ENCODE measurements at regions not wholly inside any gene's neighbourhood (a gene's known extent, or its start where the extent isn't known, plus 50 kb on each side); places are given as distances from the start of the nearest gene placed in this dataset.

- H4K91ac ChIP-seq (ENCODE audit: low read depth, low read length, poor library complexity): no peak overlapping the region
- H3K4me1 ChIP-seq (ENCODE audit: control insufficient read depth in 2 of 2, insufficient read depth in 1 of 2, low read depth in 1 of 2, low read length in 2 of 2): no peaks in the 10 kb centered on the region
- H4K8ac ChIP-seq (ENCODE audit: low read depth, low read length): no peak overlapping the region
- H2BK120ac ChIP-seq (ENCODE audit: low read depth, low read length): no peak overlapping the region
- H3K27me3 ChIP-seq (ENCODE audit: control insufficient read depth in 3 of 3, insufficient read depth in 3 of 3, low read depth in 1 of 3, low read length in 3 of 3): no peaks in the 10 kb centered on the region
- H3K4me2 ChIP-seq (ENCODE audit: insufficient read depth, low read length, poor library complexity, severe bottlenecking): no peak overlapping the region
- H2AK5ac ChIP-seq (ENCODE audit: low read depth, low read length): no peak overlapping the region
- H3K36me3 ChIP-seq (replicated peaks in 1 of 2; ENCODE audit: control insufficient read depth in 2 of 2, insufficient read depth in 2 of 2, low read length in 2 of 2): no peaks in the 10 kb centered on the region
- H3K18ac ChIP-seq (ENCODE audit: low read length): no peak overlapping the region
- H2BK5ac ChIP-seq (ENCODE audit: low read length): no peak overlapping the region
- H3K9ac ChIP-seq (ENCODE audit: low read depth, low read length, poor library complexity): no peak overlapping the region
- no peak overlapping the region for H3K23ac ChIP-seq (ENCODE audit: low read depth, low read length, poor library complexity)
- no peak overlapping the region for H3K27ac ChIP-seq (replicated peaks; ENCODE audit: low read length)
- H3K9me3 ChIP-seq (replicated peaks in 1 of 2; ENCODE audit: control insufficient read depth in 2 of 2, insufficient read depth in 1 of 2, low read depth in 1 of 2, low read length in 2 of 2): no peaks in the 10 kb centered on the region
- H3K79me1 ChIP-seq (ENCODE audit: low read depth, low read length): no peaks in the 10 kb centered on the region
- no peak overlapping the region for H3K4me3 ChIP-seq (ENCODE audit: low read length in 2 of 2)
- no peak overlapping the region for H3K4ac ChIP-seq (ENCODE audit: low read length)
- no peak overlapping the region for H2AFZ ChIP-seq (ENCODE audit: low read length)
- H3K14ac ChIP-seq (ENCODE audit: low read length): no peak overlapping the region
- no peak overlapping the region for H2BK12ac ChIP-seq (ENCODE audit: low read length)
- no CpG with 5 or more reads among the region's 3 CpGs for WGBS, 2 donors (ENCODE audit: extremely low coverage in 2 of 2, insufficient read length in 2 of 2, insufficient replicate concordance in 1 of 2)
- no peak for DNase-seq (ENCODE audit: low spot score)
- H2BK15ac ChIP-seq (ENCODE audit: low read length): no peak overlapping the region
Observed at GRCh38 chr10:58082248-58082647, 185.4 kb downstream of the IPMK start.

GRCh38 chr10:58081353-58081752 is 186.3 kb downstream of the IPMK start:
- Histone ChIP-seq H3K4me1 (ENCODE audit: control insufficient read depth in 2 of 2, insufficient read depth in 1 of 2, low read depth in 1 of 2, low read length in 2 of 2) (no peaks in the 10 kb centered on the region), H4K8ac (ENCODE audit: low read depth, low read length) (no peak overlapping the region), H3K18ac (ENCODE audit: low read length) (no peak overlapping the region), H4K91ac (ENCODE audit: low read depth, low read length, poor library complexity) (no peak overlapping the region), H3K79me1 (ENCODE audit: low read depth, low read length) (no peaks in the 10 kb centered on the region), H3K23ac (ENCODE audit: low read depth, low read length, poor library complexity) (no peak overlapping the region), H3K4me3 (ENCODE audit: low read length in 2 of 2) (no peak overlapping the region), H2AK5ac (ENCODE audit: low read depth, low read length) (no peak overlapping the region), H2BK5ac (ENCODE audit: low read length) (no peak overlapping the region), H3K27ac (replicated peaks; ENCODE audit: low read length) (no peak overlapping the region), H3K4ac (ENCODE audit: low read length) (no peak overlapping the region), H3K9me3 (replicated peaks in 1 of 2; ENCODE audit: control insufficient read depth in 2 of 2, insufficient read depth in 1 of 2, low read depth in 1 of 2, low read length in 2 of 2) (no peaks in the 10 kb centered on the region), H3K36me3 (replicated peaks in 1 of 2; ENCODE audit: control insufficient read depth in 2 of 2, insufficient read depth in 2 of 2, low read length in 2 of 2) (no peaks in the 10 kb centered on the region), H2BK120ac (ENCODE audit: low read depth, low read length) (no peak overlapping the region), H2BK12ac (ENCODE audit: low read length) (no peak overlapping the region), H2AFZ (ENCODE audit: low read length) (no peak overlapping the region), H3K14ac (ENCODE audit: low read length) (no peak overlapping the region), H3K27me3 (ENCODE audit: control insufficient read depth in 3 of 3, insufficient read depth in 3 of 3, low read depth in 1 of 3, low read length in 3 of 3) (no peaks in the 10 kb centered on the region), H2BK15ac (ENCODE audit: low read length) (no peak overlapping the region), H3K9ac (ENCODE audit: low read depth, low read length, poor library complexity) (no peak overlapping the region), H3K4me2 (ENCODE audit: insufficient read depth, low read length, poor library complexity, severe bottlenecking) (no peak overlapping the region)
- no peak for DNase-seq (ENCODE audit: low spot score)
- no CpG with 5 or more reads among the region's 2 CpGs for WGBS, 2 donors (ENCODE audit: extremely low coverage in 2 of 2, insufficient read length in 2 of 2, insufficient replicate concordance in 1 of 2)

- Histone ChIP-seq H3K14ac (ENCODE audit: low read length) (no peak overlapping the region), H3K36me3 (replicated peaks in 1 of 2; ENCODE audit: control insufficient read depth in 2 of 2, insufficient read depth in 2 of 2, low read length in 2 of 2) (no peaks in the 10 kb centered on the region), H3K18ac (ENCODE audit: low read length) (no peak overlapping the region), H2BK12ac (ENCODE audit: low read length) (no peak overlapping the region), H3K79me1 (ENCODE audit: low read depth, low read length) (no peaks in the 10 kb centered on the region), H3K27ac (replicated peaks; ENCODE audit: low read length) (no peak overlapping the region), H3K4me1 (ENCODE audit: control insufficient read depth in 2 of 2, insufficient read depth in 1 of 2, low read depth in 1 of 2, low read length in 2 of 2) (no peaks in the 10 kb centered on the region), H2BK120ac (ENCODE audit: low read depth, low read length) (no peak overlapping the region), H2AFZ (ENCODE audit: low read length) (no peak overlapping the region), H2BK15ac (ENCODE audit: low read length) (no peak overlapping the region), H3K9ac (ENCODE audit: low read depth, low read length, poor library complexity) (no peak overlapping the region), H3K9me3 (replicated peaks in 1 of 2; ENCODE audit: control insufficient read depth in 2 of 2, insufficient read depth in 1 of 2, low read depth in 1 of 2, low read length in 2 of 2) (no peaks in the 10 kb centered on the region), H2AK5ac (ENCODE audit: low read depth, low read length) (no peak overlapping the region), H3K27me3 (ENCODE audit: control insufficient read depth in 3 of 3, insufficient read depth in 3 of 3, low read depth in 1 of 3, low read length in 3 of 3) (no peaks in the 10 kb centered on the region), H3K4ac (ENCODE audit: low read length) (no peak overlapping the region), H3K4me2 (ENCODE audit: insufficient read depth, low read length, poor library complexity, severe bottlenecking) (no peak overlapping the region), H4K91ac (ENCODE audit: low read depth, low read length, poor library complexity) (no peak overlapping the region), H3K23ac (ENCODE audit: low read depth, low read length, poor library complexity) (no peak overlapping the region), H3K4me3 (ENCODE audit: low read length in 2 of 2) (no peak overlapping the region), H2BK5ac (ENCODE audit: low read length) (no peak overlapping the region), H4K8ac (ENCODE audit: low read depth, low read length) (no peak overlapping the region)
- WGBS, 2 donors (ENCODE audit: extremely low coverage in 2 of 2, insufficient read length in 2 of 2, insufficient replicate concordance in 1 of 2): no CpG with 5 or more reads among the region's 2 CpGs
- no peak for DNase-seq (ENCODE audit: low spot score)
Observed at GRCh38 chr10:58079461-58079860, 188.2 kb downstream of the IPMK start.

- Histone ChIP-seq H3K4ac (ENCODE audit: low read length) (no peak overlapping the region), H2BK120ac (ENCODE audit: low read depth, low read length) (no peak overlapping the region), H3K9ac (ENCODE audit: low read depth, low read length, poor library complexity) (no peak overlapping the region), H4K8ac (ENCODE audit: low read depth, low read length) (no peak overlapping the region), H2AK5ac (ENCODE audit: low read depth, low read length) (no peak overlapping the region), H3K23ac (ENCODE audit: low read depth, low read length, poor library complexity) (no peak overlapping the region), H3K4me3 (ENCODE audit: low read length in 2 of 2) (no peak overlapping the region), H2BK12ac (ENCODE audit: low read length) (no peak overlapping the region), H3K27me3 (ENCODE audit: control insufficient read depth in 3 of 3, insufficient read depth in 3 of 3, low read depth in 1 of 3, low read length in 3 of 3) (no peaks in the 10 kb centered on the region), H2BK5ac (ENCODE audit: low read length) (no peak overlapping the region), H3K18ac (ENCODE audit: low read length) (no peak overlapping the region), H3K4me1 (ENCODE audit: control insufficient read depth in 2 of 2, insufficient read depth in 1 of 2, low read depth in 1 of 2, low read length in 2 of 2) (no peaks in the 10 kb centered on the region), H2AFZ (ENCODE audit: low read length) (no peak overlapping the region), H3K79me1 (ENCODE audit: low read depth, low read length) (no peaks in the 10 kb centered on the region), H3K36me3 (replicated peaks in 1 of 2; ENCODE audit: control insufficient read depth in 2 of 2, insufficient read depth in 2 of 2, low read length in 2 of 2) (no peaks in the 10 kb centered on the region), H2BK15ac (ENCODE audit: low read length) (no peak overlapping the region), H3K4me2 (ENCODE audit: insufficient read depth, low read length, poor library complexity, severe bottlenecking) (no peak overlapping the region), H3K14ac (ENCODE audit: low read length) (no peak overlapping the region), H3K9me3 (replicated peaks in 1 of 2; ENCODE audit: control insufficient read depth in 2 of 2, insufficient read depth in 1 of 2, low read depth in 1 of 2, low read length in 2 of 2) (no peaks in the 10 kb centered on the region), H3K27ac (replicated peaks; ENCODE audit: low read length) (no peak overlapping the region), H4K91ac (ENCODE audit: low read depth, low read length, poor library complexity) (no peak overlapping the region)
- no peak for DNase-seq (ENCODE audit: low spot score)
- WGBS, 2 donors (ENCODE audit: extremely low coverage in 2 of 2, insufficient read length in 2 of 2, insufficient replicate concordance in 1 of 2): no CpG with 5 or more reads among the region's 3 CpGs
Observed at GRCh38 chr10:58072634-58073033, 195.1 kb downstream of the IPMK start.
